HG02678 (cell line): ENCODE measurements at regions not wholly inside any gene's neighbourhood (a gene's known extent, or its start where the extent isn't known, plus 50 kb on each side); places are given as distances from the start of the nearest gene placed in this dataset.

Experiments used
- ATAC-seq: cut with Tn5 transposase; IDR thresholded peaks from one replicate; pipeline ENCODE4 v1.9.1; 2021; ENCODE audit warnings: mild to moderate bottlenecking, moderate library complexity; ENCODE audit not compliant: unreplicated experiment

- ATAC-seq = no peak
These were observed 326.2 kb upstream of the MSX2 start for GRCh38 chr5:174398171-174398570.

GRCh38 chr5:174399411-174399810 lies 325.0 kb upstream of the MSX2 start:
- ATAC-seq = no peak

GRCh38 chr5:174400461-174400860 lies 323.9 kb upstream of the MSX2 start:
- no peak for ATAC-seq

GRCh38 chr5:174401793-174402192 lies 322.6 kb upstream of the MSX2 start:
- no peak for ATAC-seq

GRCh38 chr5:174402222-174402812 lies 322.1 kb upstream of the MSX2 start:
- no peak for ATAC-seq

GRCh38 chr5:174404848-174405247 lies 319.5 kb upstream of the MSX2 start:
- ATAC-seq = no peak

- ATAC-seq = no peak
These were observed 315.3 kb upstream of the MSX2 start for GRCh38 chr5:174409070-174409469.

- ATAC-seq = no peak
These were observed 314.4 kb upstream of the MSX2 start for GRCh38 chr5:174409971-174410370.

- no peak for ATAC-seq
These were observed 313.5 kb upstream of the MSX2 start for GRCh38 chr5:174410716-174411478.

- no peak for ATAC-seq
These were observed 312.9 kb upstream of the MSX2 start for GRCh38 chr5:174411479-174411819.

GRCh38 chr5:174412374-174412773 lies 312.0 kb upstream of the MSX2 start:
- no peak for ATAC-seq

GRCh38 chr5:174412941-174413340 lies 311.4 kb upstream of the MSX2 start:
- no peak for ATAC-seq

- no peak for ATAC-seq
These were observed 310.6 kb upstream of the MSX2 start for GRCh38 chr5:174413567-174414314.

GRCh38 chr5:174414315-174414710 lies 310.1 kb upstream of the MSX2 start:
- no peak for ATAC-seq

- peak; percentile 23 for ATAC-seq
These were observed 305.4 kb upstream of the MSX2 start for GRCh38 chr5:174418809-174419539.

GRCh38 chr5:174419540-174420132 lies 304.7 kb upstream of the MSX2 start:
- peak; percentile 72 for ATAC-seq

GRCh38 chr5:174420651-174421407 lies 303.6 kb upstream of the MSX2 start:
- ATAC-seq = no peak

- ATAC-seq = no peak
These were observed 303.0 kb upstream of the MSX2 start for GRCh38 chr5:174421408-174421805.

GRCh38 chr5:174423558-174423957 lies 300.8 kb upstream of the MSX2 start:
- no peak for ATAC-seq
